ENCODE measurements at regions not wholly inside any gene's neighbourhood (a gene's known extent, or its start where the extent isn't known, plus 50 kb on each side); places are given as distances from the start of the nearest gene placed in this dataset.

DNA sequence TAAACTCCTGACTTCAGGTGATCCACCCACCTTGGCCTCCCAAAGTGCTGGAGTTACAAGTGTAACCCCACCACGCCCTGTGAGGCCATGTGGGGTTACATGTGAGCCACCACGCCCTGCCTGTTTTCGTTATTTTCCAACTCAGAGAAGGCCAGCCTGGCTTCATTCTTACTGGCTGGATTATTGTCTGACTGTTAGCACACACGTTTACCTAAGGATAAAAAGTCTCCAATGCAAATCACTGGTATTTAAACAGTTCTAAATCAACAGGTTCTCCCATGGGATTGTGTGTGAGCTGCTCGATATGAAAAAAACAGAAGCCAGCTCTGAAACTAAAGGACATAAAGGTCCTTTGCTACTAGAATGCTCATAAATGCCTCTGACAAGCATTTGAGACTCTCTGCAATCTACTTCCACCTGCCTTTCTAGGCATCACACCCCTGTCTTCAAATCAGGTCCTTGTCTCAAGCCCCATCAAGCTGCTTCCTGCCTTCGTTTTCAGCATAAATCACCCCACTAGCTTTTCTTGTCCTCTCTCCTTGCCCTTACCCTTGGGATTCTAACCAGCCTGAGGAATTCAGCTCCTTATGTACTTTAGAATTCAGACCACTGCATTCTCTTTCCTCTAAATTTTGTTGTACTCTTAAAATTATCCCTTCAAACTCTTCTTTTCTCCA, 265.0 kb downstream of the DUSP6 start:
- TF ChIP-seq ZNF274 (IDR thresholded peaks at IDR 0.05; ENCODE audit: low read depth, low read length): no peak
- no peak for TF ChIP-seq SUZ12 (IDR thresholded peaks at IDR 0.05; ENCODE audit: extremely low read depth, insufficient read depth, insufficient read length)
